Testis (tissue), 2 donors: ENCODE measurements at regions not wholly inside any gene's neighbourhood (a gene's known extent, or its start where the extent isn't known, plus 50 kb on each side); places are given as distances from the start of the nearest gene placed in this dataset.

ENCODE experiments used
- POLR2A ChIP-seq: fragments of 450-650 bp; IDR thresholded peaks from one replicate; pipeline ENCODE4 v1.6.1; 2017; ENCODE audit warnings: antibody characterized with exemption, mild to moderate bottlenecking, moderate library complexity
- TF ChIP-seq, protein P1 (sequence below), 3 experiments: fragments of 450-650 bp in 2 of 3; fragments of 200-600 bp in 1 of 3; sonication (generic) in 1 of 3; IDR thresholded peaks; one replicate each; pipeline ENCODE4 v1.5.1; 2016 to 2019; ENCODE audit warnings: antibody characterized with exemption in 3 of 3, mild to moderate bottlenecking in 2 of 3, moderate library complexity in 1 of 3

DNA sequence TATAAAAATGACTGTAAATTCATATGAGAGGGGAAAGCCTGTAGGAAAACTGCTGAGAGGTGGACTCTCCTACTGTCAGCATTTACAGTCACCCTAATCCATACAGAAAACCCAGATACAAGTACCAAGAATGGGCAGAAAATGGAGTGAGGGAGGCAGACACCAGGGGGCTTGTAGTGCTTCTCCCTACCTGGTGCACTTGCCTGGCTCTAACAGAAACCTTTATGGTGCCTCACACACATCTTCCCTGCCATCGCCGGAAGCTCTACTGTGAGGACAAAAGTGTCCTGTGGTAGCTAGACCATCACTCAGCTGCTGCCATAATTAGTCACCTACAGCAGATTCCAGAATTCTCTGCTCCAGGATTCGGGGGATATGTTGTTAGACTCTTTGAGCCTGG, 441.3 kb downstream of the TFAP2B start:
- TF ChIP-seq, protein P1, sequence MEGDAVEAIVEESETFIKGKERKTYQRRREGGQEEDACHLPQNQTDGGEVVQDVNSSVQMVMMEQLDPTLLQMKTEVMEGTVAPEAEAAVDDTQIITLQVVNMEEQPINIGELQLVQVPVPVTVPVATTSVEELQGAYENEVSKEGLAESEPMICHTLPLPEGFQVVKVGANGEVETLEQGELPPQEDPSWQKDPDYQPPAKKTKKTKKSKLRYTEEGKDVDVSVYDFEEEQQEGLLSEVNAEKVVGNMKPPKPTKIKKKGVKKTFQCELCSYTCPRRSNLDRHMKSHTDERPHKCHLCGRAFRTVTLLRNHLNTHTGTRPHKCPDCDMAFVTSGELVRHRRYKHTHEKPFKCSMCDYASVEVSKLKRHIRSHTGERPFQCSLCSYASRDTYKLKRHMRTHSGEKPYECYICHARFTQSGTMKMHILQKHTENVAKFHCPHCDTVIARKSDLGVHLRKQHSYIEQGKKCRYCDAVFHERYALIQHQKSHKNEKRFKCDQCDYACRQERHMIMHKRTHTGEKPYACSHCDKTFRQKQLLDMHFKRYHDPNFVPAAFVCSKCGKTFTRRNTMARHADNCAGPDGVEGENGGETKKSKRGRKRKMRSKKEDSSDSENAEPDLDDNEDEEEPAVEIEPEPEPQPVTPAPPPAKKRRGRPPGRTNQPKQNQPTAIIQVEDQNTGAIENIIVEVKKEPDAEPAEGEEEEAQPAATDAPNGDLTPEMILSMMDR (IDR thresholded peaks at IDR 0.05): no peak
- no peak for TF ChIP-seq POLR2A
